ENCODE measurements at regions not wholly inside any gene's neighbourhood (a gene's known extent, or its start where the extent isn't known, plus 50 kb on each side); places are given as distances from the start of the nearest gene placed in this dataset.

DNA sequence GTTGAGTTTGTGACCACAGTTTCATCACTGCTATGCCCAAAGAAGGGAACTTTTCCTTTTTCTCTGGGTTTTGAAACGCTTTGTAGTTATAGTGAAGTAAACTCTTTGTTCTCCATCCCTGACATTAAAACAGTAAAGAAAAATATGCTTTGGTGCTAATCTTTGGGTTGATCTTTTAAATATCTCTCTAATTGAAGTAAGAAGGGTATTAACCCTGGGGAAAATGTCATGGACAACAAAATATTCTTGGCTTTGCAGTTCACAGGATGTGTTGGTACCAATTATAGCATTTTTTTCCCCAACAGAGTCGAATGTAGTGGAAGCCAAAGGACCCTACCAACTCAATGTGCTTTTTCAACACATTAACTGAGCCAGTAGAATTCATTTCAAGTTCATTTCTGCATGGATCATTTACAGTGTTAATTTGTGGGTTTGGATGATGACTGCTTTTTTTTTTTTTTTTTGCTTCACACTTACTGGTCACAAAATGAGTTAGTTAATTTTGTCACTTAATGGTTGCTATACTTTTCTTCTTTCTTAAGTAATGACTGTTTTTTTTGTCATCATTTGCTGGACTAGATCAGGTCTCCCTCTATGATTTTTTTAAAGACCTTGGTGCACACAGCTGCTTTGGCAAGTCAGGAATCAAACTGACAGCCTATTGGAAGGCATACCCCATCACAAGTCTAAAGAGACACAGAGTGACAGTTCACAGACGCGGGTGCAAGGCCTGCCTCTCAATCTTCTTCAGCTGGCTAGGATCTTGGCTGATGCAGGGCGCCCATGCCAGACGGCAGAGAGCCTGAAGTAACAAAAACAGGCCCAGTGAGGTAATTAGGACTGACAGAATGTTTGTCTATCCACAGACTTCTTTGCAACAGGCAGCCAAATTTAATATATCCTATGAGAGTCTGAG lies 98.8 kb upstream of the MMADHC start:
- TF ChIP-seq, protein P1, sequence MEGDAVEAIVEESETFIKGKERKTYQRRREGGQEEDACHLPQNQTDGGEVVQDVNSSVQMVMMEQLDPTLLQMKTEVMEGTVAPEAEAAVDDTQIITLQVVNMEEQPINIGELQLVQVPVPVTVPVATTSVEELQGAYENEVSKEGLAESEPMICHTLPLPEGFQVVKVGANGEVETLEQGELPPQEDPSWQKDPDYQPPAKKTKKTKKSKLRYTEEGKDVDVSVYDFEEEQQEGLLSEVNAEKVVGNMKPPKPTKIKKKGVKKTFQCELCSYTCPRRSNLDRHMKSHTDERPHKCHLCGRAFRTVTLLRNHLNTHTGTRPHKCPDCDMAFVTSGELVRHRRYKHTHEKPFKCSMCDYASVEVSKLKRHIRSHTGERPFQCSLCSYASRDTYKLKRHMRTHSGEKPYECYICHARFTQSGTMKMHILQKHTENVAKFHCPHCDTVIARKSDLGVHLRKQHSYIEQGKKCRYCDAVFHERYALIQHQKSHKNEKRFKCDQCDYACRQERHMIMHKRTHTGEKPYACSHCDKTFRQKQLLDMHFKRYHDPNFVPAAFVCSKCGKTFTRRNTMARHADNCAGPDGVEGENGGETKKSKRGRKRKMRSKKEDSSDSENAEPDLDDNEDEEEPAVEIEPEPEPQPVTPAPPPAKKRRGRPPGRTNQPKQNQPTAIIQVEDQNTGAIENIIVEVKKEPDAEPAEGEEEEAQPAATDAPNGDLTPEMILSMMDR (IDR thresholded peaks at IDR 0.05): no peak
- TF ChIP-seq POLR2A (IDR thresholded peaks at IDR 0.05): no peak
